GM12892 (cell line): ENCODE measurements at regions not wholly inside any gene's neighbourhood (a gene's known extent, or its start where the extent isn't known, plus 50 kb on each side); places are given as distances from the start of the nearest gene placed in this dataset.

ENCODE experiments used
- POLR2A ChIP-seq: IDR thresholded peaks from 2 replicates; pipeline ENCODE4 v1.6.1; 2011; ENCODE audit warnings: low read depth, low read length, control low read depth
- POLR2AphosphoS5 ChIP-seq: IDR thresholded peaks from 2 replicates; pipeline ENCODE4 v1.6.1; 2011; ENCODE audit warnings: low read depth, low read length, control low read depth

- TF ChIP-seq POLR2A (no peak), POLR2AphosphoS5 (no peak)
Observed at GRCh38 chr9:115957585-115957984, 196.0 kb upstream of the PAPPA start.
